Smooth muscle cell (in vitro differentiated cells): ENCODE measurements at regions not wholly inside any gene's neighbourhood (a gene's known extent, or its start where the extent isn't known, plus 50 kb on each side); places are given as distances from the start of the nearest gene placed in this dataset.
A peak's percentile ranks its signal among the peaks of the same experiment; 100 is the strongest.

Experiments
- DNase-seq: peaks from one replicate; lab custom pipeline; 2025; ENCODE audit not compliant: unreplicated experiment; lab: John Stamatoyannopoulos, UW
- H2AFZ ChIP-seq: fragments of 200-600 bp; sonication (generic); 2 replicates; pipeline ENCODE4 v1.6.0; 2016; ENCODE audit warnings: antibody characterized with exemption, low read depth, mild to moderate bottlenecking
- H3F3A ChIP-seq: fragments of 200-600 bp; sonication (generic); 2 replicates; pipeline ENCODE4 v1.6.0; 2017; ENCODE audit warnings: antibody characterized with exemption, low read depth
- H3K27ac ChIP-seq: fragments of 200-600 bp; sonication (generic); 2 replicates; pipeline ENCODE4 v1.5.1; 2016; ENCODE audit warnings: low read depth, mild to moderate bottlenecking
- H3K27me3 ChIP-seq: fragments of 200-600 bp; sonication (generic); 2 replicates; pipeline ENCODE4 v1.6.1; 2016; ENCODE audit warnings: low read depth, mild to moderate bottlenecking
- H3K36me3 ChIP-seq: fragments of 200-600 bp; sonication (generic); 2 replicates; pipeline ENCODE4 v1.5.1; 2016; ENCODE audit warnings: low read depth
- H3K4me1 ChIP-seq: fragments of 200-600 bp; sonication (generic); 2 replicates; pipeline ENCODE4 v1.5.1; 2016; ENCODE audit warnings: low read depth
- H3K4me2 ChIP-seq: fragments of 200-600 bp; sonication (generic); 2 replicates; pipeline ENCODE4 v1.6.0; 2016; ENCODE audit warnings: mild to moderate bottlenecking
- H3K4me3 ChIP-seq: fragments of 200-600 bp; sonication (generic); 2 replicates; pipeline ENCODE4 v1.5.1; 2016; ENCODE audit warnings: mild to moderate bottlenecking
- H3K79me2 ChIP-seq: fragments of 200-600 bp; sonication (generic); 2 replicates; pipeline ENCODE4 v1.6.0; 2016; ENCODE audit warnings: low read depth, mild to moderate bottlenecking
- H3K9ac ChIP-seq: fragments of 200-600 bp; sonication (generic); 2 replicates; pipeline ENCODE4 v1.6.0; 2016; ENCODE audit warnings: low read depth
- H3K9me3 ChIP-seq: fragments of 200-600 bp; sonication (generic); replicated peaks from 2 replicates; pipeline ENCODE4 v1.5.1; 2016; ENCODE audit warnings: low read depth
- H4K20me1 ChIP-seq: fragments of 200-600 bp; sonication (generic); 2 replicates; pipeline ENCODE4 v1.6.0; 2016; ENCODE audit warnings: low read depth
- CTCF ChIP-seq: fragments of 200-600 bp; sonication (generic); IDR thresholded peaks from 2 replicates; pipeline ENCODE4 v1.5.1; 2017; ENCODE audit warnings: borderline replicate concordance, mild to moderate bottlenecking, antibody characterized with exemption; ENCODE audit not compliant: insufficient read depth, poor library complexity, severe bottlenecking
- WGBS: methylation state at CpG from one replicate; pipeline ENCODE4 v1.1.7; 2016; ENCODE audit warnings: low lambda C conversion rate; 5-methylcytosine and 5-hydroxymethylcytosine counted together

- H3K27me3 ChIP-seq = peaks cover 6% of the 10 kb centered on the region
- H4K20me1 ChIP-seq = no peaks in the 10 kb centered on the region
- H3K4me2 ChIP-seq = peak overlapping the region; percentile 55
- H3K27ac ChIP-seq = no peak overlapping the region
- no peak for TF ChIP-seq CTCF
- peak; percentile 7 for DNase-seq
- no peaks in the 10 kb centered on the region for H3K79me2 ChIP-seq
- no peak overlapping the region for H2AFZ ChIP-seq
- 27% methylated on average over 16 of the region's 16 CpGs for WGBS
- H3K36me3 ChIP-seq = no peaks in the 10 kb centered on the region
- peaks cover 11% of the 10 kb centered on the region for H3K4me1 ChIP-seq
- no peaks in the 10 kb centered on the region for H3K9me3 ChIP-seq
- H3F3A ChIP-seq = no peaks in the 10 kb centered on the region
- H3K9ac ChIP-seq = no peak overlapping the region
- H3K4me3 ChIP-seq = no peak overlapping the region
Observed at GRCh38 chr17:73719588-73720071, 75.4 kb upstream of the SDK2 start.

- no peak overlapping the region for H3K27ac ChIP-seq
- no peaks in the 10 kb centered on the region for H3F3A ChIP-seq
- no peak overlapping the region for H3K9ac ChIP-seq
- no peak overlapping the region for H3K4me3 ChIP-seq
- DNase-seq = no peak
- H3K27me3 ChIP-seq = peaks cover 6% of the 10 kb centered on the region
- 80% methylated on average over 10 of the region's 10 CpGs for WGBS
- H4K20me1 ChIP-seq = no peaks in the 10 kb centered on the region
- H3K36me3 ChIP-seq = no peaks in the 10 kb centered on the region
- no peaks in the 10 kb centered on the region for H3K9me3 ChIP-seq
- H2AFZ ChIP-seq = no peak overlapping the region
- peaks cover 11% of the 10 kb centered on the region for H3K4me1 ChIP-seq
- H3K79me2 ChIP-seq = no peaks in the 10 kb centered on the region
- no peak for TF ChIP-seq CTCF
- no peak overlapping the region for H3K4me2 ChIP-seq
Observed at GRCh38 chr17:73720187-73720834, 76.1 kb upstream of the SDK2 start.

DNA sequence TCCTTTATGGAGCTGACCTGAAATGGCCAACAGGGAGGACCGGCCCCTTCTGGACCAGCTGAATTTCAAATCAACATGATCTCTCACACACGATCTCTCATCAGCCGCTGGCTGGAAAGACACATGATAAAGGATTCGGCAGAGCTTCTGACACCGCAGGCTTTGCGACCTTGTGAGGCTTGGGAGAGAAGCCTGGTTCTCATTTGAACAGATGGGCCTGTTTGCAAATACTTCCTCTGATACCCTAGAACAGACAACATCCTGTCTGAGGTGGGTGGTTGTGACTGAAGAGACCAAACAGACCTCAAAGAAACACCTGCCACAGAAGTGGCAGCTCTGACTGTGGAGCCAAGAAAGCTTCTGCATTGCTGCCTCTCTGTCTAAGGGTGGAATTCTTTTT, 77.9 kb upstream of the SDK2 start:
- Histone ChIP-seq H3K27ac (no peak overlapping the region), H3K4me2 (no peak overlapping the region), H3K4me3 (no peak overlapping the region), H3K36me3 (no peaks in the 10 kb centered on the region), H3F3A (no peaks in the 10 kb centered on the region), H3K9me3 (no peaks in the 10 kb centered on the region), H4K20me1 (no peaks in the 10 kb centered on the region), H3K27me3 (peaks cover 6% of the 10 kb centered on the region), H2AFZ (no peak overlapping the region), H3K79me2 (no peaks in the 10 kb centered on the region), H3K4me1 (peaks cover 11% of the 10 kb centered on the region), H3K9ac (no peak overlapping the region)
- TF ChIP-seq CTCF = no peak
- no peak for DNase-seq
- 78% methylated on average over 6 of the region's 6 CpGs for WGBS

DNA sequence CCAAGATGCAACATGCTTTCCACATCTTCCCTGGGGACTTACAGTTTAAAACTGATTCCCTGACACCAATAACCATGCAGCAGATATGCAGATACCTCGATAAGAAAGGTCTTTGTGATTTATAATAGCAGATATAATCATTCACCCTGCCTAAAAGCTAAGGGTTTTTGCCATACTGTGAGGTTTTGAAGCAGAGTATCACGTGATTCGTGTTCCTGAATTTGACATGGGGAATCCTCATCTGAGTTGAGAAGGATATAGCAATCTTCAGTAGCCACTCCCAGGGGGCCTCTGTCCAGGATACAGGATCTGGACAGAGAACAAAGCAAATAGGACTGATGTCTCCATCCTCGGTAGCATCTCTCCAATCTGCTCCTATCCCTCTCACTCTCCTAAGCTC, 79.1 kb upstream of the SDK2 start:
- 86% methylated on average over 4 of the region's 4 CpGs for WGBS
- Histone ChIP-seq H3K9ac (no peak overlapping the region), H3K9me3 (no peaks in the 10 kb centered on the region), H3K27ac (no peak overlapping the region), H3F3A (no peaks in the 10 kb centered on the region), H3K27me3 (peaks cover 10% of the 10 kb centered on the region), H3K4me1 (peaks cover 11% of the 10 kb centered on the region), H2AFZ (no peak overlapping the region), H3K36me3 (no peaks in the 10 kb centered on the region), H3K4me3 (no peak overlapping the region), H3K4me2 (no peak overlapping the region), H4K20me1 (no peaks in the 10 kb centered on the region), H3K79me2 (no peaks in the 10 kb centered on the region)
- DNase-seq = no peak
- no peak for TF ChIP-seq CTCF
